Trophoblast cell (in vitro differentiated cells and primary cell): ENCODE measurements at regions not wholly inside any gene's neighbourhood (a gene's known extent, or its start where the extent isn't known, plus 50 kb on each side); places are given as distances from the start of the nearest gene placed in this dataset.

Experiments used
- DNase-seq, 2 donors: peaks; one replicate each; pipeline ENCODE4 v3.0.0-alpha.2; 2016
- H2AFZ ChIP-seq: 2 replicates; pipeline ENCODE4 v1.6.1; 2013; ENCODE audit warnings: low read length, moderate library complexity, mild to moderate bottlenecking; ENCODE audit not compliant: insufficient read depth, poor library complexity
- H2AK5ac ChIP-seq: 2 replicates; pipeline ENCODE4 v1.6.1; 2013; ENCODE audit warnings: mild to moderate bottlenecking, low read length
- H2BK120ac ChIP-seq: 2 replicates; pipeline ENCODE4 v1.6.1; 2013; ENCODE audit warnings: low read length, mild to moderate bottlenecking, moderate library complexity; ENCODE audit not compliant: insufficient read depth, poor library complexity
- H2BK12ac ChIP-seq: 2 replicates; pipeline ENCODE4 v1.6.1; 2013; ENCODE audit warnings: mild to moderate bottlenecking, low read length, moderate library complexity
- H2BK5ac ChIP-seq: 2 replicates; pipeline ENCODE4 v1.6.1; 2013; ENCODE audit warnings: low read length, low read depth, moderate library complexity, mild to moderate bottlenecking; ENCODE audit not compliant: poor library complexity
- H3K14ac ChIP-seq: 2 replicates; pipeline ENCODE4 v1.6.1; 2013; ENCODE audit warnings: mild to moderate bottlenecking, low read length
- H3K18ac ChIP-seq: 2 replicates; pipeline ENCODE4 v1.6.1; 2013; ENCODE audit warnings: mild to moderate bottlenecking, low read length
- H3K23ac ChIP-seq: 2 replicates; pipeline ENCODE4 v1.6.1; 2013; ENCODE audit warnings: low read length
- H3K27ac ChIP-seq: 2 replicates; pipeline ENCODE4 v1.5.1; 2013; ENCODE audit warnings: low read depth, mild to moderate bottlenecking, inconsistent platforms, low read length, moderate library complexity
- H3K27me3 ChIP-seq: 2 replicates; pipeline ENCODE4 v1.6.1; 2013; ENCODE audit warnings: inconsistent platforms, mild to moderate bottlenecking, low read length, moderate library complexity; ENCODE audit not compliant: insufficient read depth
- H3K36me3 ChIP-seq, 2 experiments: 1 replicate in 1 of 2; 2 replicates in 1 of 2; pipeline ENCODE4 v1.6.1; 2013; ENCODE audit warnings: low read length in 2 of 2, mild to moderate bottlenecking in 2 of 2, moderate library complexity in 1 of 2; ENCODE audit not compliant: insufficient read depth in 2 of 2, control insufficient read depth in 1 of 2
- H3K4ac ChIP-seq: 2 replicates; pipeline ENCODE4 v1.6.1; 2013; ENCODE audit warnings: low read depth, mild to moderate bottlenecking, low read length, moderate library complexity
- H3K4me1 ChIP-seq, 2 experiments: 1 replicate in 1 of 2; 2 replicates in 1 of 2; pipeline ENCODE4 v1.6.1; 2013; ENCODE audit warnings: low read length in 2 of 2, mild to moderate bottlenecking in 2 of 2, moderate library complexity in 1 of 2; ENCODE audit not compliant: insufficient read depth in 2 of 2, control insufficient read depth in 1 of 2
- H3K4me2 ChIP-seq: 2 replicates; pipeline ENCODE4 v1.6.1; 2013; ENCODE audit warnings: inconsistent platforms, mild to moderate bottlenecking, low read length, moderate library complexity
- H3K4me3 ChIP-seq: 2 replicates; pipeline ENCODE4 v1.5.1; 2013; ENCODE audit warnings: mild to moderate bottlenecking, low read depth, low read length, inconsistent platforms
- H3K79me1 ChIP-seq: one replicate; pipeline ENCODE4 v1.6.1; 2013; ENCODE audit warnings: low read length
- H3K79me2 ChIP-seq: 2 replicates; pipeline ENCODE4 v1.6.1; 2013; ENCODE audit warnings: low read length, mild to moderate bottlenecking; ENCODE audit not compliant: control insufficient read depth, insufficient read depth, poor library complexity
- H3K9ac ChIP-seq: 2 replicates; pipeline ENCODE4 v1.6.1; 2013; ENCODE audit warnings: mild to moderate bottlenecking, low read length
- H3K9me3 ChIP-seq: 2 replicates; pipeline ENCODE4 v1.6.1; 2013; ENCODE audit warnings: low read depth, mild to moderate bottlenecking, control low read depth, inconsistent platforms, low read length; ENCODE audit not compliant: insufficient read depth
- H4K12ac ChIP-seq: 2 replicates; pipeline ENCODE4 v1.6.1; 2013; ENCODE audit warnings: low read depth, mild to moderate bottlenecking, low read length, moderate library complexity
- H4K8ac ChIP-seq: 2 replicates; pipeline ENCODE4 v1.6.1; 2013; ENCODE audit warnings: low read depth, mild to moderate bottlenecking, low read length, moderate library complexity
- H4K91ac ChIP-seq: one replicate; pipeline ENCODE4 v1.6.1; 2013; ENCODE audit warnings: low read depth, mild to moderate bottlenecking, low read length, moderate library complexity
- WGBS: extraction: QIAGEN DNeasy Blood & Tissue Kit; methylation state at CpG from one replicate; pipeline ENCODE4 v1.1.7; 2013; ENCODE audit warnings: missing lambda C conversion rate; ENCODE audit not compliant: insufficient read length, insufficient coverage; ENCODE audit errors: extremely low coverage; 5-methylcytosine and 5-hydroxymethylcytosine counted together

DNA sequence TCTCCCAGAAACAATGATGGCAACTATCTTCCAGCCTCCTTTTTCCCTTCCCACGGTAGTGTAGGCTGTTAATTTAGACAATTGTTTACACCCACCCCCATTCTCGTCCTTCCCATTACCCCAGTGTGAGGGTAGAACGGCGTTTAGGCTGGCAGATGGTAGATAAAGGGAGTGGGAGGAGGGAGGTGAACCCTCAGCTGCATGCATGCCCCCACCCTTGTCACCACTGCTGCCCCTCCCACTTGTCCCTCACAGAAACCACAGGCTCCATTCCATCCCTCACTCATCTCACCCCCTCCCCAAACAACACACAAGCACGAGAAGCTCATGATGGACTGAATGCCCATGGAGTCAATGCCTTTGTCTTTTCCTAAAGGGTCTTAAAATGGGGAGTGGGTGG lies 107.9 kb upstream of the PARD3B start:
- no CpG with 5 or more reads among the region's 5 CpGs for WGBS
- Histone ChIP-seq H3K27ac (no peak overlapping the region), H4K8ac (no peak overlapping the region), H3K36me3 (no peaks in the 10 kb centered on the region), H3K4ac (no peak overlapping the region), H3K4me3 (no peak overlapping the region), H2AFZ (no peak overlapping the region), H4K12ac (no peak overlapping the region), H2BK120ac (no peak overlapping the region), H3K14ac (no peak overlapping the region), H2BK12ac (no peak overlapping the region), H4K91ac (no peak overlapping the region), H3K4me1 (no peaks in the 10 kb centered on the region), H3K23ac (no peak overlapping the region), H3K9ac (no peak overlapping the region), H3K79me1 (no peaks in the 10 kb centered on the region), H3K27me3 (no peaks in the 10 kb centered on the region), H3K79me2 (no peaks in the 10 kb centered on the region), H3K4me2 (no peak overlapping the region), H3K9me3 (peaks cover 2% of the 10 kb centered on the region), H2BK5ac (no peak overlapping the region), H2AK5ac (no peak overlapping the region), H3K18ac (no peak overlapping the region)
- DNase-seq, result no peak

DNA sequence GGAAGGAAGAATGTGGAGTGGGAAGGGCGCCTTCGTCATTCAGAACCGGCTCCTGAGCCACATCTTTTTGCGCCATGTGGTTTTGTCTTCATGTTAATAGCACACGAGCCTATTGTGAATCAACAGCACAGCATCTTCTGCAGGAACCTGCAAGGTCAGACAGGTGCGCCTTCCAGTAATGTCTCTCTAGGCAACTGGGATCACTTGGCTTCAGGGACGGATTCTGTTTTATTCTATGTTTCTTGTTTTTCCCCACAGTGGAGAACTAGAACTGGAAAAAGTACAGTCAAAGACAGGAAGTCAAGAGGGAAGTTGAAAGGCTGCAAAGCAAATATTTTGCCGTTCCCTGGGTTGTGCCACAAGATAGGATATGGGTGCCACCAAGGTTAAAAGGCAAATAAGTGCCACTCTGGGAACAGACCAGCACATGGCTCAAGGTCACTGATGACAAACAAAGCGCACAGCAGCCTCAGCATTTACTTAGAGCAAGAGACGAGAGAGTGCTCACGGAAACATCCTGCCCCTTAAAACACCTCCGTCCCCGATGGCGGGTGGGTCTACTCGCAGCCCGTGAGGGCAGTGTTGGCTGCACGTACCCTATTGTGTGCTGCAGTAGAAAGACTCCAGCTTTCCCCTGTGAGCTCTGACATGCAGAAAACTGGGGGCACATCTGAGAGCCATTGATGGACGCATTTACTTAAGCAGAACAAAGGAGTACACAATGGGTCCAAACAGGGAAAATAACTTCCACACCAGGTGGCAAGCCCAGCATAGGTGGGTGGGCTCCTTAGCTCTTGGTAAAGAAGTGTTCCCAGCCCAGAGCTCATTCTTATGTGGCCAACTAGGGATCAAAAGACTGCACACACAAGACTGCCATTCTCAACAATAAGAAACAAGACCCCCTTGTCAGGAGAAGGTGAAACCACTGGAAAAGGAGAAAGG lies 107.2 kb upstream of the PARD3B start:
- no peak overlapping the region for H2BK5ac ChIP-seq
- H3K4ac ChIP-seq, result no peak overlapping the region
- no peak overlapping the region for H3K27ac ChIP-seq
- no peak overlapping the region for H3K18ac ChIP-seq
- no peak overlapping the region for H2BK12ac ChIP-seq
- no peak overlapping the region for H2AK5ac ChIP-seq
- no peak overlapping the region for H2BK120ac ChIP-seq
- H2AFZ ChIP-seq, result no peak overlapping the region
- no peak overlapping the region for H3K4me2 ChIP-seq
- no peaks in the 10 kb centered on the region for H3K4me1 ChIP-seq
- H3K23ac ChIP-seq, result no peak overlapping the region
- no peaks in the 10 kb centered on the region for H3K79me1 ChIP-seq
- H3K27me3 ChIP-seq, result no peaks in the 10 kb centered on the region
- no peak overlapping the region for H4K91ac ChIP-seq
- no CpG with 5 or more reads among the region's 18 CpGs for WGBS
- peaks cover 2% of the 10 kb centered on the region for H3K9me3 ChIP-seq
- no peaks in the 10 kb centered on the region for H3K79me2 ChIP-seq
- H4K8ac ChIP-seq, result no peak overlapping the region
- no peak overlapping the region for H3K4me3 ChIP-seq
- H3K36me3 ChIP-seq, result no peaks in the 10 kb centered on the region
- no peak for DNase-seq
- no peak overlapping the region for H3K14ac ChIP-seq
- H3K9ac ChIP-seq, result no peak overlapping the region
- H4K12ac ChIP-seq, result no peak overlapping the region

DNA sequence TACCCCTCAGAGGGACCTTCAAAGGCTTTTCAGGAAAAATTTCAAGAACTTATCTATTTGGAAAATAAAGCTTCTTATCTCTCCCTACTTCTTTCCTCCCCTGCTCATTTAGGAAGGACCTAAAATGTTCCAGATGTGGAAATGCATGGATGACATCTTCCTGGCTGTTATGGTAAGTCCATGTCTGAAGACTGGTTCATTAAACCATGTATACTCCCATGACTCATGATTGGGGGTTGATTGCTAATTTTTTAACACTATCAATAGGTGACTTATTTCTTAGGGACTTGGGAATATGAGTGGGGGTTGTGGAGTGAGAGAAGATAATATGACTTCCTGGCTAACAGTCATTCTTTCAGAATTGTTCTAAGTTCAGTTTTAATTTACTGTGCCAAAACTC lies 104.0 kb upstream of the PARD3B start:
- no peak overlapping the region for H3K4me3 ChIP-seq
- H2AFZ ChIP-seq, result no peak overlapping the region
- H3K4me2 ChIP-seq, result no peak overlapping the region

DNA sequence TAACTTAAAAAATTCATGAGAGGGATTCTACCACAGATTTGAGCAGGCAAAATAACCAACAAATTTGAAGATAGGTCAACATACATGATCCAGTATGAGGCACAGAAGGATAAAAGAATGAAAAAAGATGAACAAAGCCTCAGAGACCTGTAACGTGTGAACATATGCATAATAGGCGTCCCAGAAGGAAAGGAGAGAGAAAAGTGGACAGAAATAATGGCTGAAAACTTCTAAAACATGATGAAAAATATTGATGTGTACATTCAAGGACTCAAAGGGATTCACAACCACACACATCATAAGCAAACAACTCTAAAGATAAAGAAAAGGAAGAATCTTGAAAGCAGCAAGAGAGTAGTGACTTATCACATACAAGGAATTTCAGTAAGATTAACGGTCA lies 100.1 kb upstream of the PARD3B start:
- no peak overlapping the region for H2BK120ac ChIP-seq
- no peak overlapping the region for H3K14ac ChIP-seq
- no peak overlapping the region for H3K4me2 ChIP-seq
- H2AFZ ChIP-seq, result no peak overlapping the region
- H3K4ac ChIP-seq, result no peak overlapping the region
- no peak overlapping the region for H3K4me3 ChIP-seq
- no peak overlapping the region for H4K12ac ChIP-seq
- no peaks in the 10 kb centered on the region for H3K36me3 ChIP-seq
- H4K91ac ChIP-seq, result no peak overlapping the region
- H4K8ac ChIP-seq, result no peak overlapping the region
- H3K79me2 ChIP-seq, result no peaks in the 10 kb centered on the region
- H3K18ac ChIP-seq, result no peak overlapping the region
- H3K27ac ChIP-seq, result no peak overlapping the region
- no peaks in the 10 kb centered on the region for H3K9me3 ChIP-seq
- no CpG with 5 or more reads among the region's 3 CpGs for WGBS
- H3K4me1 ChIP-seq, result no peaks in the 10 kb centered on the region
- H2BK12ac ChIP-seq, result no peak overlapping the region
- H3K27me3 ChIP-seq, result no peaks in the 10 kb centered on the region
- H3K23ac ChIP-seq, result no peak overlapping the region
- no peak overlapping the region for H3K9ac ChIP-seq
- no peak overlapping the region for H2BK5ac ChIP-seq
- DNase-seq, result no peak
- no peak overlapping the region for H2AK5ac ChIP-seq
- H3K79me1 ChIP-seq, result no peaks in the 10 kb centered on the region

More for the DNA sequence above, 104.0 kb upstream of the PARD3B start:
- H3K14ac ChIP-seq, result no peak overlapping the region
- no peaks in the 10 kb centered on the region for H3K27me3 ChIP-seq
- H2BK5ac ChIP-seq, result no peak overlapping the region
- no peak overlapping the region for H2BK120ac ChIP-seq
- no peak overlapping the region for H4K12ac ChIP-seq
- no peak overlapping the region for H2AK5ac ChIP-seq
- H3K79me2 ChIP-seq, result no peaks in the 10 kb centered on the region
- H3K36me3 ChIP-seq, result no peaks in the 10 kb centered on the region
- H3K4me1 ChIP-seq, result no peaks in the 10 kb centered on the region
- H3K23ac ChIP-seq, result no peak overlapping the region
- no peaks in the 10 kb centered on the region for H3K79me1 ChIP-seq
- H3K9ac ChIP-seq, result no peak overlapping the region
- DNase-seq, result no peak
- no peak overlapping the region for H2BK12ac ChIP-seq
- H4K8ac ChIP-seq, result no peak overlapping the region
- H3K18ac ChIP-seq, result no peak overlapping the region
- H3K9me3 ChIP-seq, result no peaks in the 10 kb centered on the region
- no peak overlapping the region for H4K91ac ChIP-seq
- H3K27ac ChIP-seq, result no peak overlapping the region
- no peak overlapping the region for H3K4ac ChIP-seq
